H1 (cell line): ENCODE measurements at regions not wholly inside any gene's neighbourhood (a gene's known extent, or its start where the extent isn't known, plus 50 kb on each side); places are given as distances from the start of the nearest gene placed in this dataset.
A peak's percentile ranks its signal among the peaks of the same experiment; 100 is the strongest.

Experiments used
- CTCF ChIA-PET: fragments of 300-600 bp; sonication (Branson Sonifier 250); formaldehyde crosslinking; loops from one replicate; lab custom pipeline; 2021; ENCODE audit not compliant: partially characterized antibody; lab: Charles Lee
- POLR2A ChIA-PET: fragments of 300-600 bp; sonication (Branson Sonifier 250); formaldehyde crosslinking; loops from one replicate; lab custom pipeline; 2021; ENCODE audit warnings: inconsistent platforms; ENCODE audit not compliant: partially characterized antibody; lab: Charles Lee
- DNase-seq, 2 experiments: peaks; one replicate each; pipeline versions ENCODE4 v3.0.0 to v3.0.0-alpha.2; 2010 to 2022; ENCODE audit warnings: low spot score in 2 of 2, low read depth in 1 of 2, mixed read lengths in 1 of 2
- FAIRE-seq: peaks from 2 replicates; lab custom pipeline; 2011; peaks lifted over from hg19 to GRCh38; lab: Jason Lieb, UNC
- H2AFZ ChIP-seq: 2 replicates; pipeline ENCODE4 v1.8.1; 2012; ENCODE audit warnings: low read length, inconsistent platforms
- H2AK5ac ChIP-seq: 2 replicates; pipeline ENCODE4 v1.6.1; 2013; ENCODE audit warnings: low read depth, low read length
- H2BK120ac ChIP-seq: replicated peaks from 2 replicates; pipeline ENCODE3; 2013; ENCODE audit warnings: low read depth, low read length, inconsistent platforms
- H2BK12ac ChIP-seq: 2 replicates; pipeline ENCODE4 v1.6.1; 2013; ENCODE audit warnings: low read depth, low read length
- H2BK15ac ChIP-seq: 2 replicates; pipeline ENCODE4 v1.6.1; 2013; ENCODE audit warnings: low read length
- H2BK20ac ChIP-seq: 2 replicates; pipeline ENCODE4 v1.6.1; 2013; ENCODE audit warnings: low read length
- H2BK5ac ChIP-seq: 2 replicates; pipeline ENCODE4 v1.6.1; 2013; ENCODE audit warnings: low read depth, low read length
- H3K14ac ChIP-seq: 2 replicates; pipeline ENCODE4 v1.6.1; 2013; ENCODE audit warnings: inconsistent platforms; ENCODE audit not compliant: insufficient read length
- H3K18ac ChIP-seq: 2 replicates; pipeline ENCODE4 v1.6.1; 2013; ENCODE audit warnings: low read length; ENCODE audit errors: extremely low read depth
- H3K23ac ChIP-seq: 2 replicates; pipeline ENCODE4 v1.6.1; 2013; ENCODE audit warnings: inconsistent platforms; ENCODE audit not compliant: insufficient read length
- H3K23me2 ChIP-seq: 2 replicates; pipeline ENCODE4 v1.6.1; 2013; ENCODE audit warnings: low read depth, low read length
- H3K27ac ChIP-seq: 2 replicates; pipeline ENCODE4 v1.6.1; 2011; ENCODE audit warnings: low read depth, low read length, inconsistent platforms
- H3K27me3 ChIP-seq, 4 experiments: replicated peaks in 1 of 4; 1 replicate in 1 of 4; 2 replicates in 3 of 4; pipeline versions ENCODE4 v1.6.1 to v1.8.1; 2011 to 2013; ENCODE audit warnings: low read length in 3 of 4, mild to moderate bottlenecking in 3 of 4, inconsistent platforms in 2 of 4, mixed read lengths in 2 of 4, moderate library complexity in 1 of 4; ENCODE audit not compliant: control insufficient read depth in 3 of 4, insufficient read depth in 3 of 4; ENCODE audit errors: extremely low read depth in 1 of 4
- H3K36me3 ChIP-seq, 4 experiments: 2 replicates each; pipeline versions ENCODE4 v1.6.1 to v1.8.1; 2011 to 2013; ENCODE audit warnings: mild to moderate bottlenecking in 4 of 4, low read length in 3 of 4, moderate library complexity in 2 of 4, control low read depth in 1 of 4, inconsistent platforms in 1 of 4; ENCODE audit not compliant: insufficient read depth in 4 of 4, control insufficient read depth in 2 of 4
- H3K4ac ChIP-seq: replicated peaks from 2 replicates; pipeline ENCODE3; 2013; ENCODE audit warnings: low read length, low read depth, mixed read lengths, inconsistent platforms; ENCODE audit not compliant: insufficient read length
- H3K4me1 ChIP-seq, 4 experiments: replicated peaks in 1 of 4; 1 replicate in 1 of 4; 2 replicates in 3 of 4; pipeline versions ENCODE4 v1.6.1 to v1.8.1; 2011 to 2013; ENCODE audit warnings: low read length in 3 of 4, inconsistent platforms in 2 of 4, mixed read lengths in 1 of 4; ENCODE audit not compliant: insufficient read depth in 4 of 4, control insufficient read depth in 3 of 4
- H3K4me2 ChIP-seq, 2 experiments: 2 replicates each; pipeline versions ENCODE4 v1.6.1 to v1.8.1; 2011 to 2013; ENCODE audit warnings: low read depth in 2 of 2, low read length in 2 of 2, control low read depth in 1 of 2, inconsistent platforms in 1 of 2, mild to moderate bottlenecking in 1 of 2; ENCODE audit not compliant: insufficient read depth in 1 of 2
- H3K4me3 ChIP-seq, 4 experiments: fragments of 200-600, 300-600 bp in 1 of 4; sonication (generic), shearing (Covaris generic), sonication (Bioruptor Twin) in 1 of 4; 2 replicates each; pipeline versions ENCODE4 v1.5.1 to v1.8.1; 2011 to 2016; ENCODE audit warnings: low read length in 4 of 4, low read depth in 3 of 4, control low read depth in 2 of 4, inconsistent platforms in 2 of 4, mild to moderate bottlenecking in 2 of 4, mixed read lengths in 1 of 4, moderate library complexity in 1 of 4; ENCODE audit not compliant: insufficient read depth in 2 of 4; ENCODE audit errors: extremely low read depth in 1 of 4
- H3K56ac ChIP-seq: replicated peaks from 2 replicates; pipeline ENCODE3; 2013; ENCODE audit warnings: low read depth, mild to moderate bottlenecking, mixed read lengths, low read length, inconsistent platforms; ENCODE audit not compliant: insufficient read length
- H3K79me1 ChIP-seq: 2 replicates; pipeline ENCODE4 v1.6.1; 2013; ENCODE audit warnings: low read depth, low read length, control low read depth
- H3K79me2 ChIP-seq, 2 experiments: 2 replicates each; pipeline versions ENCODE4 v1.6.1 to v1.8.1; 2012 to 2013; ENCODE audit warnings: low read length in 2 of 2, mild to moderate bottlenecking in 2 of 2, inconsistent platforms in 1 of 2; ENCODE audit not compliant: insufficient read depth in 2 of 2, control insufficient read depth in 1 of 2
- H3K9ac ChIP-seq, 4 experiments: replicated peaks in 1 of 4; 1 replicate in 1 of 4; 2 replicates in 3 of 4; pipeline versions ENCODE4 v1.6.1 to v1.8.1; 2011 to 2013; ENCODE audit warnings: low read depth in 3 of 4, low read length in 3 of 4, control low read depth in 2 of 4, mild to moderate bottlenecking in 2 of 4, moderate library complexity in 2 of 4, inconsistent platforms in 1 of 4; ENCODE audit errors: extremely low read depth in 1 of 4
- H3K9me3 ChIP-seq, 2 experiments: 2 replicates each; pipeline versions ENCODE4 v1.6.1 to v1.8.1; 2012 to 2013; ENCODE audit warnings: mild to moderate bottlenecking in 2 of 2, moderate library complexity in 2 of 2, control low read depth in 1 of 2, inconsistent platforms in 1 of 2, low read depth in 1 of 2, low read length in 1 of 2, mixed read lengths in 1 of 2; ENCODE audit not compliant: insufficient read depth in 2 of 2
- H4K20me1 ChIP-seq, 2 experiments: replicated peaks in 1 of 2; 2 replicates each; pipeline versions ENCODE3 to v1.8.1; 2011 to 2013; ENCODE audit warnings: inconsistent platforms in 2 of 2, low read length in 2 of 2, mild to moderate bottlenecking in 1 of 2; ENCODE audit not compliant: insufficient read depth in 2 of 2, control insufficient read depth in 1 of 2
- H4K5ac ChIP-seq: 2 replicates; pipeline ENCODE4 v1.6.1; 2013; ENCODE audit warnings: low read length, low read depth, mixed read lengths, inconsistent platforms; ENCODE audit not compliant: insufficient read length
- H4K8ac ChIP-seq: 2 replicates; pipeline ENCODE4 v1.8.0; 2013; ENCODE audit warnings: mild to moderate bottlenecking, moderate library complexity, low read length, inconsistent platforms; ENCODE audit not compliant: insufficient read depth; ENCODE audit errors: extremely low read depth
- H4K91ac ChIP-seq: replicated peaks from 2 replicates; pipeline ENCODE3; 2013; ENCODE audit warnings: low read length, mixed read lengths, inconsistent platforms; ENCODE audit not compliant: insufficient read length
- CTCF ChIP-seq, 3 experiments: IDR thresholded peaks; 1 replicate in 2 of 3; 2 replicates in 1 of 3; pipeline versions ENCODE4 v1.5.1 to v1.6.1; 2011; ENCODE audit warnings: low read length in 3 of 3, mild to moderate bottlenecking in 3 of 3, inconsistent platforms in 2 of 3, low read depth in 1 of 3, moderate library complexity in 1 of 3; ENCODE audit not compliant: insufficient read depth in 1 of 3; ENCODE audit errors: control extremely low read depth in 1 of 3
- E2F6 ChIP-seq: IDR thresholded peaks from 2 replicates; pipeline ENCODE4 v1.6.1; 2012; ENCODE audit warnings: inconsistent platforms
- KDM4A ChIP-seq: IDR thresholded peaks from one replicate; pipeline ENCODE4 v1.7.1; 2012; ENCODE audit warnings: low read depth, mild to moderate bottlenecking, moderate library complexity, low read length, inconsistent platforms; ENCODE audit not compliant: severe bottlenecking
- MAX ChIP-seq: IDR thresholded peaks from 2 replicates; pipeline ENCODE4 v1.6.1; 2012; ENCODE audit warnings: inconsistent platforms
- RAD21 ChIP-seq, 2 experiments: IDR thresholded peaks in 1 of 2; conservative IDR thresholded peaks in 1 of 2; 2 replicates each; pipeline ENCODE4 v1.6.1; 2011; ENCODE audit warnings: low read depth in 2 of 2, low read length in 2 of 2, improper control_type of control experiment in 1 of 2, inconsistent platforms in 1 of 2, mild to moderate bottlenecking in 1 of 2, moderate library complexity in 1 of 2
- RNF2 ChIP-seq: fragments of 200-900, 300-1000 bp; sonication (generic); IDR thresholded peaks from 2 replicates; pipeline ENCODE4 v1.7.1; 2016; ENCODE audit warnings: borderline replicate concordance, low read depth, mild to moderate bottlenecking, antibody characterized with exemption, low read length; ENCODE audit not compliant: poor library complexity, severe bottlenecking; ENCODE audit errors: missing control alignments
- WGBS, 2 experiments: shearing (Covaris generic) in 1 of 2; methylation state at CpG; one replicate each; pipeline versions ENCODE4 v1.1.6 to v1.1.7; 2013 to 2015; ENCODE audit warnings: low lambda C conversion rate in 2 of 2, mixed read lengths in 2 of 2, inconsistent platforms in 1 of 2, low coverage in 1 of 2, missing lambda C conversion rate in 1 of 2; ENCODE audit not compliant: insufficient replicate concordance in 2 of 2, insufficient coverage in 1 of 2, insufficient read length in 1 of 2; ENCODE audit errors: extremely low coverage in 1 of 2, missing lambda C conversion rate in 1 of 2; 5-methylcytosine and 5-hydroxymethylcytosine counted together

GRCh38 chr1:110780600-110781484 is 92.1 kb upstream of the CD53 start:
- H3K4me3 ChIP-seq: peak overlapping the region; percentile 11 to 61 (median 32); a peak in 7 of 8 replicates
- no peak overlapping the region for H4K5ac ChIP-seq
- H4K91ac ChIP-seq: peak overlapping the region; percentile 67
- H2BK12ac ChIP-seq: peak overlapping the region; percentile 35; the same call in 1 of the 2 replicates
- no peaks in the 10 kb centered on the region for H3K36me3 ChIP-seq
- no peak overlapping the region for H3K18ac ChIP-seq
- H2BK5ac ChIP-seq: no peak overlapping the region
- ChIA-PET POLR2A (no interaction called here), CTCF (interaction anchor here (0.6 to 11.2 kb wide), 53 partner anchors 8 to 1217 kb away, joined by 3 to 166 read pairs (median 4); partner anchors contain the start of genes KCNA10 and KCNA2)
- H3K9ac ChIP-seq: no peak overlapping the region
- H3K56ac ChIP-seq: no peak overlapping the region
- H3K79me2 ChIP-seq: no peaks in the 10 kb centered on the region
- H3K27ac ChIP-seq: no peak overlapping the region
- H2BK120ac ChIP-seq: no peak overlapping the region
- peak; percentile 88 for FAIRE-seq
- H4K8ac ChIP-seq: no peak overlapping the region
- H3K4me1 ChIP-seq: peaks cover 0 to 2% (median 0%) of the 10 kb centered on the region in 4 experiments; a peak in 1 of 7 replicates
- no peaks in the 10 kb centered on the region for H3K9me3 ChIP-seq
- WGBS, 2 experiments: 17% methylated on average over 31 of the region's 31 CpGs; no CpG with 5 or more reads in 1 of the 2 experiments
- H3K23ac ChIP-seq: no peak overlapping the region
- H3K4ac ChIP-seq: no peak overlapping the region
- DNase-seq: peak; percentile 43 to 83
- no peak overlapping the region for H2BK15ac ChIP-seq
- no peak overlapping the region for H3K14ac ChIP-seq
- peak overlapping the region; percentile 99 for H2AFZ ChIP-seq
- no peak overlapping the region for H2BK20ac ChIP-seq
- H3K4me2 ChIP-seq: peak overlapping the region; percentile 3 to 84; a peak in 3 of 4 replicates
- H4K20me1 ChIP-seq: no peaks in the 10 kb centered on the region
- H3K23me2 ChIP-seq: no peaks in the 10 kb centered on the region
- H3K79me1 ChIP-seq: no peaks in the 10 kb centered on the region
- H3K27me3 ChIP-seq: peaks cover 0 to 5% (median 1%) of the 10 kb centered on the region in 4 experiments; a peak in 4 of 7 replicates
- no peak overlapping the region for H2AK5ac ChIP-seq
- TF ChIP-seq RNF2: no peak
- peak; percentile 90 to 92 for TF ChIP-seq RAD21 (IDR thresholded peaks at IDR 0.05 in 1 of 2, conservative IDR thresholded peaks at IDR 0.05 in 1 of 2; ENCODE audit: low read depth in 2 of 2, low read length in 2 of 2)
- 0 out of 2 replicates have a peak, but pooled peaks have one; percentile 14 for TF ChIP-seq E2F6
- TF ChIP-seq CTCF (IDR thresholded peaks at IDR 0.05; ENCODE audit: control extremely low read depth in 1 of 3, insufficient read depth in 1 of 3, low read depth in 1 of 3, low read length in 3 of 3): peak; percentile 81 to 91 (median 88)
- peak; percentile 88 for TF ChIP-seq KDM4A
- TF ChIP-seq MAX: no peak
